HepG2 (cell line): ENCODE measurements at regions not wholly inside any gene's neighbourhood (a gene's known extent, or its start where the extent isn't known, plus 50 kb on each side); places are given as distances from the start of the nearest gene placed in this dataset.

Experiments used
- AGO2 ChIP-seq: fragments of 200-400 bp; formaldehyde crosslinking; optimal IDR thresholded peaks from 2 replicates; pipeline ENCODE3; 2017; ENCODE audit warnings: mild to moderate bottlenecking, low read depth, low read length, moderate library complexity
- CC2D1A ChIP-seq: sonication (generic); formaldehyde crosslinking; IDR thresholded peaks from 2 replicates; pipeline ENCODE4 v1.8.1; 2023; ENCODE audit warnings: mild to moderate bottlenecking, missing genetic modification reagents
- JARID2 ChIP-seq: sonication (generic); formaldehyde crosslinking; IDR thresholded peaks from 2 replicates; pipeline ENCODE4 v1.8.1; 2023; ENCODE audit warnings: missing genetic modification reagents, inconsistent platforms; ENCODE audit not compliant: insufficient replicate concordance
- KDM1A ChIP-seq: IDR thresholded peaks from 2 replicates; pipeline ENCODE4 v1.6.1; 2016; ENCODE audit warnings: missing compliant biosample characterization
- KLF11 ChIP-seq: IDR thresholded peaks from 2 replicates; pipeline ENCODE4 v1.6.1; 2016; ENCODE audit warnings: missing compliant biosample characterization
- MBNL3 ChIP-seq: fragments of 250-450 bp; sonication (Bioruptor Pico); conservative IDR thresholded peaks from 2 replicates; pipeline ENCODE4 v1.8.0; 2022; ENCODE audit warnings: mild to moderate bottlenecking, inconsistent platforms
- MEIS2 ChIP-seq: sonication (generic); formaldehyde crosslinking; IDR thresholded peaks from 2 replicates; pipeline ENCODE4 v1.9.0; 2021; ENCODE audit warnings: mild to moderate bottlenecking, missing genetic modification reagents
- MIER2 ChIP-seq: IDR thresholded peaks from 2 replicates; pipeline ENCODE4 v1.6.1; 2016; ENCODE audit warnings: missing biosample characterization, missing genetic modification reagents
- NR2F2 ChIP-seq: IDR thresholded peaks from 2 replicates; pipeline ENCODE4 v1.6.1; 2012; ENCODE audit warnings: low read depth, inconsistent platforms, borderline replicate concordance
- PITX1 ChIP-seq: sonication (generic); formaldehyde crosslinking; IDR thresholded peaks from 2 replicates; pipeline ENCODE4 v1.5.1; 2020; ENCODE audit warnings: mild to moderate bottlenecking, missing genetic modification reagents
- POLR2AphosphoS2 ChIP-seq: IDR thresholded peaks from 2 replicates; pipeline ENCODE4 v1.6.1; 2011; ENCODE audit warnings: low read depth, low read length, improper control_type of control experiment
- SALL2 ChIP-seq: sonication (generic); formaldehyde crosslinking; IDR thresholded peaks from 2 replicates; pipeline ENCODE4 v1.8.1; 2023; ENCODE audit warnings: mild to moderate bottlenecking, missing genetic modification reagents, inconsistent platforms
- SMAD3 ChIP-seq: sonication (generic); formaldehyde crosslinking; IDR thresholded peaks from 2 replicates; pipeline ENCODE4 v1.4.0; 2020; ENCODE audit warnings: missing genetic modification reagents
- SNRNP70 ChIP-seq: fragments of 200-400 bp; formaldehyde crosslinking; IDR thresholded peaks from 2 replicates; pipeline ENCODE4 v1.6.1; 2017; ENCODE audit warnings: mild to moderate bottlenecking, low read depth, low read length, moderate library complexity
- SP5 ChIP-seq: IDR thresholded peaks from 2 replicates; pipeline ENCODE4 v1.6.1; 2016; ENCODE audit warnings: low read depth, borderline replicate concordance
- ZNF160 ChIP-seq: sonication (generic); formaldehyde crosslinking; IDR thresholded peaks from 2 replicates; pipeline ENCODE4 v1.8.0; 2022; ENCODE audit warnings: mild to moderate bottlenecking, inconsistent platforms, missing genetic modification reagents
- ZNF460 ChIP-seq: sonication (generic); formaldehyde crosslinking; IDR thresholded peaks from 2 replicates; pipeline ENCODE4 v1.5.1; 2020; ENCODE audit warnings: missing genetic modification reagents, mild to moderate bottlenecking, borderline replicate concordance
- ZNF607 ChIP-seq: sonication (generic); formaldehyde crosslinking; IDR thresholded peaks from 2 replicates; pipeline ENCODE4 v1.5.1; 2020; ENCODE audit warnings: missing genetic modification reagents, mild to moderate bottlenecking, borderline replicate concordance
- ZNF629 ChIP-seq: sonication (generic); formaldehyde crosslinking; conservative IDR thresholded peaks from 2 replicates; pipeline ENCODE4 v1.5.0; 2020; ENCODE audit warnings: missing genetic modification reagents
- ZNF850 ChIP-seq: sonication (generic); formaldehyde crosslinking; conservative IDR thresholded peaks from 2 replicates; pipeline ENCODE4 v1.9.0; 2021; ENCODE audit warnings: mild to moderate bottlenecking, missing genetic modification reagents
- ZSCAN12 ChIP-seq: sonication (generic); formaldehyde crosslinking; IDR thresholded peaks from 2 replicates; pipeline ENCODE4 v1.9.0; 2021; ENCODE audit warnings: mild to moderate bottlenecking, missing genetic modification reagents
- ZSCAN25 ChIP-seq: sonication (generic); formaldehyde crosslinking; IDR thresholded peaks from 2 replicates; pipeline ENCODE4 v1.8.0; 2022; ENCODE audit warnings: mild to moderate bottlenecking, missing genetic modification reagents
- TF ChIP-seq, protein P1 (sequence below): sonication (generic); formaldehyde crosslinking; IDR thresholded peaks from 2 replicates; pipeline ENCODE4 v1.5.0; 2020; ENCODE audit warnings: mild to moderate bottlenecking, missing genetic modification reagents, moderate library complexity
- TF ChIP-seq, protein P2 (sequence below): sonication (generic); formaldehyde crosslinking; IDR thresholded peaks from 2 replicates; pipeline ENCODE4 v1.4.0; 2020; ENCODE audit warnings: missing genetic modification reagents
- TF ChIP-seq, protein P3 (sequence below): sonication (generic); formaldehyde crosslinking; IDR thresholded peaks from 2 replicates; pipeline ENCODE4 v1.8.1; 2023; ENCODE audit warnings: mild to moderate bottlenecking, missing genetic modification reagents
- TF ChIP-seq, protein P4 (sequence below): sonication (generic); formaldehyde crosslinking; IDR thresholded peaks from 2 replicates; pipeline ENCODE4 v1.8.1; 2023; ENCODE audit warnings: missing genetic modification reagents, inconsistent platforms, borderline replicate concordance

DNA sequence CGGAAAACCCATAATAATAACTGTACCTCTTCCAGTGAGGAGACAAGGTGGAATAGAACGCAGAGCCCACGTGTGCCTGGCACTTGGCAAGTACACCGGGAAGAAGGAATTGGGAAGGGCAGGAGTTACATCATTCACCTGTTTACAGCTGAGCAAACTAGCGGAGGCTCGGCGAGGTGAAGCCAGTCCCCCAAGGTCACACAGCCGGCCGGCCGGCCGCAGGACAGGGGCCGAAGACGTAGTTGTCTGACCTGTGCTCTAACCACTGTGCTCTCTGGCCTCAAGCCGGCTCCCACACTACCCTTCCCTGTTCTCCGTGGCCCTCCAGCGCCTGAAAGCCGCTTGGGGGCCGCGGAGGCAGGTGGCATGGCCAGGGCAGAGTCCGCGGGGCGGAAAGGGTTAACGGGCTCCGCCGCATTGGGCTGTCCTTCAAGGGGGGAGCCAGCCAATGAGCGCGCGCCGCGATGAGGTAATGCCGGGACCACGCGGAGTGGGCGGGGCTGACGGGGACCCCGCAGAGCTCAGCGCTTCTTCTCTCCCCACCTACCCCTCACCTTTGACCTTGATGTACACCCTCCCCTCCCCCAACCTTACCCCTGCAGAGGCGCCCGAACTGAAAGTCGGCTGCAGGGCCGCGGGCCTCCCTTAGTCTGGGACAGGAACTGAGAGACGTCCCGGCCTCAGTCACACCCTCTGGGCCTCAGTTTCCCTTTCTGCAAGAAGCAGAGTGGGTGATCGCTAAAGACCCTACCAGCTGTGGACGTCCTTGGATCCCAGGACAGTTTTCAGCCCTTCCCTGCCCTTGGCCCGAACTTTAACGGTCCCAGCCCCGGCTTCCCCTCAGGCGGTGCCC, 125.1 kb downstream of the C9orf50 start (continued):
- TF ChIP-seq JARID2 (CRISPR knock-in tag) (no peak), KDM1A (CRISPR knock-in tag) (peak; percentile 94), ZSCAN25 (peak; percentile 87), AGO2 (no peak), ZNF629 (CRISPR knock-in tag) (no peak; the same call in 1 of the 2 replicates), SNRNP70 (no peak), PITX1 (CRISPR knock-in tag) (peak; percentile 50; the same call in 1 of the 2 replicates), SMAD3 (CRISPR knock-in tag) (peak; percentile 20; the same call in 1 of the 2 replicates), MEIS2 (CRISPR knock-in tag) (peak; percentile 47; the same call in 1 of the 2 replicates), KLF11 (CRISPR knock-in tag) (peak; percentile 13; the same call in 1 of the 2 replicates), MIER2 (no peak), CC2D1A (CRISPR knock-in tag) (no peak), ZNF460 (CRISPR knock-in tag) (peak; percentile 7; the same call in 1 of the 2 replicates), ZNF607 (CRISPR knock-in tag) (peak; percentile 29; the same call in 1 of the 2 replicates), MBNL3 (no peak), NR2F2 (no peak), ZSCAN12 (CRISPR knock-in tag) (no peak), SP5 (peak; percentile 74), SALL2 (CRISPR knock-in tag) (0 out of 2 replicates have a peak, but pooled peaks have one; percentile 28), ZNF850 (CRISPR knock-in tag) (0 out of 2 replicates have a peak, but pooled peaks have one; percentile 19), POLR2AphosphoS2 (no peak), ZNF160 (no peak)
- TF ChIP-seq, protein P1, sequence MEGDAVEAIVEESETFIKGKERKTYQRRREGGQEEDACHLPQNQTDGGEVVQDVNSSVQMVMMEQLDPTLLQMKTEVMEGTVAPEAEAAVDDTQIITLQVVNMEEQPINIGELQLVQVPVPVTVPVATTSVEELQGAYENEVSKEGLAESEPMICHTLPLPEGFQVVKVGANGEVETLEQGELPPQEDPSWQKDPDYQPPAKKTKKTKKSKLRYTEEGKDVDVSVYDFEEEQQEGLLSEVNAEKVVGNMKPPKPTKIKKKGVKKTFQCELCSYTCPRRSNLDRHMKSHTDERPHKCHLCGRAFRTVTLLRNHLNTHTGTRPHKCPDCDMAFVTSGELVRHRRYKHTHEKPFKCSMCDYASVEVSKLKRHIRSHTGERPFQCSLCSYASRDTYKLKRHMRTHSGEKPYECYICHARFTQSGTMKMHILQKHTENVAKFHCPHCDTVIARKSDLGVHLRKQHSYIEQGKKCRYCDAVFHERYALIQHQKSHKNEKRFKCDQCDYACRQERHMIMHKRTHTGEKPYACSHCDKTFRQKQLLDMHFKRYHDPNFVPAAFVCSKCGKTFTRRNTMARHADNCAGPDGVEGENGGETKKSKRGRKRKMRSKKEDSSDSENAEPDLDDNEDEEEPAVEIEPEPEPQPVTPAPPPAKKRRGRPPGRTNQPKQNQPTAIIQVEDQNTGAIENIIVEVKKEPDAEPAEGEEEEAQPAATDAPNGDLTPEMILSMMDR (CRISPR knock-in tag): peak; percentile 50
- TF ChIP-seq, protein P2, sequence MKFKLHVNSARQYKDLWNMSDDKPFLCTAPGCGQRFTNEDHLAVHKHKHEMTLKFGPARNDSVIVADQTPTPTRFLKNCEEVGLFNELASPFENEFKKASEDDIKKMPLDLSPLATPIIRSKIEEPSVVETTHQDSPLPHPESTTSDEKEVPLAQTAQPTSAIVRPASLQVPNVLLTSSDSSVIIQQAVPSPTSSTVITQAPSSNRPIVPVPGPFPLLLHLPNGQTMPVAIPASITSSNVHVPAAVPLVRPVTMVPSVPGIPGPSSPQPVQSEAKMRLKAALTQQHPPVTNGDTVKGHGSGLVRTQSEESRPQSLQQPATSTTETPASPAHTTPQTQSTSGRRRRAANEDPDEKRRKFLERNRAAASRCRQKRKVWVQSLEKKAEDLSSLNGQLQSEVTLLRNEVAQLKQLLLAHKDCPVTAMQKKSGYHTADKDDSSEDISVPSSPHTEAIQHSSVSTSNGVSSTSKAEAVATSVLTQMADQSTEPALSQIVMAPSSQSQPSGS (CRISPR knock-in tag): peak; percentile 100
- TF ChIP-seq, protein P3, sequence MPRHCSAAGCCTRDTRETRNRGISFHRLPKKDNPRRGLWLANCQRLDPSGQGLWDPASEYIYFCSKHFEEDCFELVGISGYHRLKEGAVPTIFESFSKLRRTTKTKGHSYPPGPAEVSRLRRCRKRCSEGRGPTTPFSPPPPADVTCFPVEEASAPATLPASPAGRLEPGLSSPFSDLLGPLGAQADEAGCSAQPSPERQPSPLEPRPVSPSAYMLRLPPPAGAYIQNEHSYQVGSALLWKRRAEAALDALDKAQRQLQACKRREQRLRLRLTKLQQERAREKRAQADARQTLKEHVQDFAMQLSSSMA (CRISPR knock-in tag): no peak
- TF ChIP-seq, protein P4, sequence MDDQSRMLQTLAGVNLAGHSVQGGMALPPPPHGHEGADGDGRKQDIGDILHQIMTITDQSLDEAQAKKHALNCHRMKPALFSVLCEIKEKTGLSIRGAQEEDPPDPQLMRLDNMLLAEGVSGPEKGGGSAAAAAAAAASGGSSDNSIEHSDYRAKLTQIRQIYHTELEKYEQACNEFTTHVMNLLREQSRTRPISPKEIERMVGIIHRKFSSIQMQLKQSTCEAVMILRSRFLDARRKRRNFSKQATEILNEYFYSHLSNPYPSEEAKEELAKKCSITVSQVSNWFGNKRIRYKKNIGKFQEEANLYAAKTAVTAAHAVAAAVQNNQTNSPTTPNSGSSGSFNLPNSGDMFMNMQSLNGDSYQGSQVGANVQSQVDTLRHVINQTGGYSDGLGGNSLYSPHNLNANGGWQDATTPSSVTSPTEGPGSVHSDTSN: no peak
